ENCODE measurements at regions not wholly inside any gene's neighbourhood (a gene's known extent, or its start where the extent isn't known, plus 50 kb on each side); places are given as distances from the start of the nearest gene placed in this dataset.
"Not testable (repeated sequence)": the region's sequence is repeated elsewhere in the genome, so short reads cannot be mapped to it uniquely, and the experiment has no call there.

- in situ Hi-C loops (cut with HindIII; ENCODE audit: low pct_unique_long_range_greater_than_20kb, low sequenced_read_pairs), result no loop called here
- no peak for DNase-seq (ENCODE audit: low read depth, low spot score)
Measured at GRCh38 chr12:89833337-89834252, 125.0 kb upstream of the ATP2B1 start.

- DNase-seq (ENCODE audit: low read depth, low spot score), result no peak
- in situ Hi-C loops (cut with HindIII; ENCODE audit: low pct_unique_long_range_greater_than_20kb, low sequenced_read_pairs), result no loop called here
Measured at GRCh38 chr12:89832336-89832735, 123.7 kb upstream of the ATP2B1 start.

- in situ Hi-C loops (cut with HindIII; ENCODE audit: low pct_unique_long_range_greater_than_20kb, low sequenced_read_pairs), result no loop called here
- DNase-seq (ENCODE audit: low read depth, low spot score), result no peak
Measured at GRCh38 chr12:89831310-89832095, 122.9 kb upstream of the ATP2B1 start.

- no peak for DNase-seq (ENCODE audit: low read depth, low spot score)
- in situ Hi-C loops (cut with HindIII; ENCODE audit: low pct_unique_long_range_greater_than_20kb, low sequenced_read_pairs), result no loop called here
Measured at GRCh38 chr12:89829434-89829975, 120.9 kb upstream of the ATP2B1 start.

- no peak for DNase-seq (ENCODE audit: low read depth, low spot score)
- in situ Hi-C loops (cut with HindIII; ENCODE audit: low pct_unique_long_range_greater_than_20kb, low sequenced_read_pairs), result no loop called here
Measured at GRCh38 chr12:89828575-89828974, 119.9 kb upstream of the ATP2B1 start.

- no peak for DNase-seq (ENCODE audit: low read depth, low spot score)
- in situ Hi-C loops (cut with HindIII; ENCODE audit: low pct_unique_long_range_greater_than_20kb, low sequenced_read_pairs), result no loop called here
Measured at GRCh38 chr12:89827592-89827991, 119.0 kb upstream of the ATP2B1 start.

GRCh38 chr12:89826468-89826867, 117.8 kb upstream of the ATP2B1 start:
- no peak for DNase-seq (ENCODE audit: low read depth, low spot score)
- in situ Hi-C loops (cut with HindIII; ENCODE audit: low pct_unique_long_range_greater_than_20kb, low sequenced_read_pairs), result no loop called here

GRCh38 chr12:89825591-89826449, 117.2 kb upstream of the ATP2B1 start:
- DNase-seq (ENCODE audit: low read depth, low spot score), result peak; percentile 26
- in situ Hi-C loops (cut with HindIII; ENCODE audit: low pct_unique_long_range_greater_than_20kb, low sequenced_read_pairs), result no loop called here

- no peak for DNase-seq (ENCODE audit: low read depth, low spot score)
- in situ Hi-C loops (cut with HindIII; ENCODE audit: low pct_unique_long_range_greater_than_20kb, low sequenced_read_pairs), result no loop called here
Measured at GRCh38 chr12:89824822-89825221, 116.2 kb upstream of the ATP2B1 start.

GRCh38 chr12:89822992-89823391, 114.4 kb upstream of the ATP2B1 start:
- DNase-seq (ENCODE audit: low read depth, low spot score); in situ Hi-C loops (cut with HindIII; ENCODE audit: low pct_unique_long_range_greater_than_20kb, low sequenced_read_pairs): not testable (repeated sequence)

- in situ Hi-C loops (cut with HindIII; ENCODE audit: low pct_unique_long_range_greater_than_20kb, low sequenced_read_pairs), result no loop called here
- no peak for DNase-seq (ENCODE audit: low read depth, low spot score)
Measured at GRCh38 chr12:89821896-89822295, 113.3 kb upstream of the ATP2B1 start.

- DNase-seq (ENCODE audit: low read depth, low spot score), result no peak
- in situ Hi-C loops (cut with HindIII; ENCODE audit: low pct_unique_long_range_greater_than_20kb, low sequenced_read_pairs), result no loop called here
Measured at GRCh38 chr12:89817501-89818226, 109.0 kb upstream of the ATP2B1 start.

GRCh38 chr12:89815225-89815624, 106.6 kb upstream of the ATP2B1 start:
- in situ Hi-C loops (cut with HindIII; ENCODE audit: low pct_unique_long_range_greater_than_20kb, low sequenced_read_pairs), result no loop called here
- DNase-seq (ENCODE audit: low read depth, low spot score), result no peak

GRCh38 chr12:89803412-89803811, 94.8 kb upstream of the ATP2B1 start:
- in situ Hi-C loops (cut with HindIII; ENCODE audit: low pct_unique_long_range_greater_than_20kb, low sequenced_read_pairs), result no loop called here
- DNase-seq (ENCODE audit: low read depth, low spot score), result no peak

- in situ Hi-C loops (cut with HindIII; ENCODE audit: low pct_unique_long_range_greater_than_20kb, low sequenced_read_pairs), result no loop called here
- DNase-seq (ENCODE audit: low read depth, low spot score), result no peak
Measured at GRCh38 chr12:89801284-89801683, 92.6 kb upstream of the ATP2B1 start.

GRCh38 chr12:89800435-89800834, 91.8 kb upstream of the ATP2B1 start:
- in situ Hi-C loops (cut with HindIII; ENCODE audit: low pct_unique_long_range_greater_than_20kb, low sequenced_read_pairs), result no loop called here
- no peak for DNase-seq (ENCODE audit: low read depth, low spot score)

- in situ Hi-C loops (cut with HindIII; ENCODE audit: low pct_unique_long_range_greater_than_20kb, low sequenced_read_pairs), result no loop called here
- DNase-seq (ENCODE audit: low read depth, low spot score), result no peak
Measured at GRCh38 chr12:89799316-89799715, 90.7 kb upstream of the ATP2B1 start.
